SJCRH30 (cell line): ENCODE measurements at regions not wholly inside any gene's neighbourhood (a gene's known extent, or its start where the extent isn't known, plus 50 kb on each side); places are given as distances from the start of the nearest gene placed in this dataset.

ENCODE experiments used
- DNase-seq, 2 experiments: peaks; one replicate each; pipeline ENCODE4 v3.0.0-alpha.2; 2015 to 2020
- H3K27ac ChIP-seq: fragments of 250-450 bp; sonication (Bioruptor Pico); 2 replicates; pipeline ENCODE4 v1.5.1; 2020; ENCODE audit warnings: mild to moderate bottlenecking, moderate library complexity
- H3K27me3 ChIP-seq: fragments of 250-450 bp; sonication (Bioruptor Pico); 2 replicates; pipeline ENCODE4 v1.5.1; 2020; ENCODE audit warnings: mild to moderate bottlenecking, moderate library complexity
- H3K36me3 ChIP-seq: fragments of 250-450 bp; sonication (Bioruptor Pico); 2 replicates; pipeline ENCODE4 v1.5.1; 2020; ENCODE audit warnings: mild to moderate bottlenecking, moderate library complexity
- H3K4me1 ChIP-seq: fragments of 250-450 bp; sonication (Bioruptor Pico); 2 replicates; pipeline ENCODE4 v1.5.1; 2020; ENCODE audit warnings: mild to moderate bottlenecking, moderate library complexity
- H3K4me3 ChIP-seq: fragments of 250-450 bp; sonication (Bioruptor Pico); 2 replicates; pipeline ENCODE4 v1.5.1; 2020; ENCODE audit warnings: mild to moderate bottlenecking, moderate library complexity
- H3K9me3 ChIP-seq: fragments of 250-450 bp; sonication (Bioruptor Pico); replicated peaks from 2 replicates; pipeline ENCODE4 v1.5.1; 2020; ENCODE audit warnings: mild to moderate bottlenecking, moderate library complexity

GRCh38 chr11:119934267-119934666 is 203.6 kb downstream of the TRIM29 start:
- DNase-seq: no peak
- no peaks in the 10 kb centered on the region for H3K9me3 ChIP-seq
- H3K27me3 ChIP-seq: no peaks in the 10 kb centered on the region
- no peak overlapping the region for H3K4me3 ChIP-seq
- H3K36me3 ChIP-seq: no peaks in the 10 kb centered on the region
- H3K27ac ChIP-seq: no peak overlapping the region
- H3K4me1 ChIP-seq: no peaks in the 10 kb centered on the region

- no peak overlapping the region for H3K4me3 ChIP-seq
- H3K27me3 ChIP-seq: no peaks in the 10 kb centered on the region
- DNase-seq: no peak
- no peaks in the 10 kb centered on the region for H3K4me1 ChIP-seq
- no peaks in the 10 kb centered on the region for H3K9me3 ChIP-seq
- H3K27ac ChIP-seq: no peak overlapping the region
- H3K36me3 ChIP-seq: no peaks in the 10 kb centered on the region
Measured at GRCh38 chr11:119933584-119933983, 204.3 kb downstream of the TRIM29 start.

GRCh38 chr11:119932828-119933562 is 204.0 kb upstream of the NECTIN1 start:
- Histone ChIP-seq H3K4me3 (no peak overlapping the region), H3K4me1 (no peaks in the 10 kb centered on the region), H3K27me3 (no peaks in the 10 kb centered on the region), H3K9me3 (no peaks in the 10 kb centered on the region), H3K36me3 (no peaks in the 10 kb centered on the region), H3K27ac (no peak overlapping the region)
- DNase-seq: no peak

GRCh38 chr11:119928047-119928446 is 199.0 kb upstream of the NECTIN1 start:
- no peaks in the 10 kb centered on the region for H3K4me1 ChIP-seq
- no peaks in the 10 kb centered on the region for H3K36me3 ChIP-seq
- H3K4me3 ChIP-seq: no peak overlapping the region
- H3K27ac ChIP-seq: no peak overlapping the region
- no peak for DNase-seq
- no peaks in the 10 kb centered on the region for H3K9me3 ChIP-seq
- no peaks in the 10 kb centered on the region for H3K27me3 ChIP-seq

GRCh38 chr11:119924017-119924416 is 195.0 kb upstream of the NECTIN1 start:
- Histone ChIP-seq H3K4me3 (no peak overlapping the region), H3K4me1 (no peaks in the 10 kb centered on the region), H3K27ac (no peak overlapping the region), H3K27me3 (no peaks in the 10 kb centered on the region; the same call in 1 of the 2 replicates), H3K36me3 (no peaks in the 10 kb centered on the region), H3K9me3 (no peaks in the 10 kb centered on the region)
- no peak for DNase-seq

GRCh38 chr11:119921571-119921970 is 192.6 kb upstream of the NECTIN1 start:
- no peaks in the 10 kb centered on the region for H3K9me3 ChIP-seq
- H3K4me1 ChIP-seq: no peaks in the 10 kb centered on the region
- DNase-seq: no peak
- no peaks in the 10 kb centered on the region for H3K36me3 ChIP-seq
- no peak overlapping the region for H3K4me3 ChIP-seq
- H3K27me3 ChIP-seq: no peaks in the 10 kb centered on the region; the same call in 1 of the 2 replicates
- no peak overlapping the region for H3K27ac ChIP-seq

- H3K27me3 ChIP-seq: no peaks in the 10 kb centered on the region; the same call in 1 of the 2 replicates
- H3K4me3 ChIP-seq: no peak overlapping the region
- no peak overlapping the region for H3K27ac ChIP-seq
- DNase-seq: no peak
- H3K36me3 ChIP-seq: no peaks in the 10 kb centered on the region
- no peaks in the 10 kb centered on the region for H3K4me1 ChIP-seq
- H3K9me3 ChIP-seq: no peaks in the 10 kb centered on the region
Measured at GRCh38 chr11:119920666-119921387, 191.8 kb upstream of the NECTIN1 start.

- Histone ChIP-seq H3K27ac (no peak overlapping the region), H3K27me3 (no peaks in the 10 kb centered on the region; the same call in 1 of the 2 replicates), H3K4me3 (no peak overlapping the region), H3K9me3 (no peaks in the 10 kb centered on the region), H3K36me3 (no peaks in the 10 kb centered on the region), H3K4me1 (no peaks in the 10 kb centered on the region)
- no peak for DNase-seq
Measured at GRCh38 chr11:119919656-119920055, 190.7 kb upstream of the NECTIN1 start.

GRCh38 chr11:119918347-119918746 is 189.3 kb upstream of the NECTIN1 start:
- Histone ChIP-seq H3K4me1 (no peaks in the 10 kb centered on the region), H3K27me3 (no peaks in the 10 kb centered on the region; the same call in 1 of the 2 replicates), H3K27ac (no peak overlapping the region), H3K36me3 (no peaks in the 10 kb centered on the region), H3K4me3 (no peak overlapping the region), H3K9me3 (no peaks in the 10 kb centered on the region)
- DNase-seq: no peak

- Histone ChIP-seq H3K4me1 (no peaks in the 10 kb centered on the region), H3K27me3 (no peaks in the 10 kb centered on the region; the same call in 1 of the 2 replicates), H3K4me3 (no peak overlapping the region), H3K27ac (no peak overlapping the region), H3K36me3 (no peaks in the 10 kb centered on the region), H3K9me3 (no peaks in the 10 kb centered on the region)
- DNase-seq: no peak
Measured at GRCh38 chr11:119916568-119916967, 187.6 kb upstream of the NECTIN1 start.

- H3K27ac ChIP-seq: no peak overlapping the region
- H3K4me1 ChIP-seq: no peaks in the 10 kb centered on the region
- no peak overlapping the region for H3K4me3 ChIP-seq
- H3K9me3 ChIP-seq: no peaks in the 10 kb centered on the region
- no peak for DNase-seq
- no peaks in the 10 kb centered on the region for H3K36me3 ChIP-seq
- H3K27me3 ChIP-seq: no peaks in the 10 kb centered on the region
Measured at GRCh38 chr11:119912229-119912628, 183.2 kb upstream of the NECTIN1 start.

- H3K9me3 ChIP-seq: no peaks in the 10 kb centered on the region
- no peak overlapping the region for H3K27ac ChIP-seq
- DNase-seq: no peak
- H3K36me3 ChIP-seq: no peaks in the 10 kb centered on the region
- no peak overlapping the region for H3K4me3 ChIP-seq
- H3K4me1 ChIP-seq: no peaks in the 10 kb centered on the region
- no peaks in the 10 kb centered on the region for H3K27me3 ChIP-seq
Measured at GRCh38 chr11:119910650-119911049, 181.7 kb upstream of the NECTIN1 start.

GRCh38 chr11:119910051-119910450 is 181.1 kb upstream of the NECTIN1 start:
- no peaks in the 10 kb centered on the region for H3K27me3 ChIP-seq
- no peak overlapping the region for H3K4me3 ChIP-seq
- H3K36me3 ChIP-seq: no peaks in the 10 kb centered on the region
- H3K27ac ChIP-seq: no peak overlapping the region
- H3K9me3 ChIP-seq: no peaks in the 10 kb centered on the region
- H3K4me1 ChIP-seq: no peaks in the 10 kb centered on the region
- no peak for DNase-seq

- Histone ChIP-seq H3K9me3 (no peaks in the 10 kb centered on the region), H3K4me1 (no peaks in the 10 kb centered on the region), H3K36me3 (no peaks in the 10 kb centered on the region), H3K27me3 (no peaks in the 10 kb centered on the region), H3K27ac (no peak overlapping the region), H3K4me3 (no peak overlapping the region)
- no peak for DNase-seq
Measured at GRCh38 chr11:119909495-119909894, 180.5 kb upstream of the NECTIN1 start.

- no peaks in the 10 kb centered on the region for H3K36me3 ChIP-seq
- H3K27me3 ChIP-seq: no peaks in the 10 kb centered on the region
- no peaks in the 10 kb centered on the region for H3K4me1 ChIP-seq
- H3K9me3 ChIP-seq: no peaks in the 10 kb centered on the region
- no peak for DNase-seq
- H3K27ac ChIP-seq: no peak overlapping the region
- H3K4me3 ChIP-seq: no peak overlapping the region
Measured at GRCh38 chr11:119909077-119909476, 180.1 kb upstream of the NECTIN1 start.

- Histone ChIP-seq H3K4me1 (no peaks in the 10 kb centered on the region), H3K27me3 (no peaks in the 10 kb centered on the region), H3K9me3 (no peaks in the 10 kb centered on the region), H3K4me3 (no peak overlapping the region), H3K36me3 (no peaks in the 10 kb centered on the region), H3K27ac (no peak overlapping the region)
- no peak for DNase-seq
Measured at GRCh38 chr11:119908573-119908904, 179.5 kb upstream of the NECTIN1 start.
